Astrocyte of the spinal cord (primary cell): ENCODE measurements at regions not wholly inside any gene's neighbourhood (a gene's known extent, or its start where the extent isn't known, plus 50 kb on each side); places are given as distances from the start of the nearest gene placed in this dataset.

Experiments used
- DNase-seq: peaks from one replicate; pipeline ENCODE4 v3.0.0; 2011; ENCODE audit warnings: low read depth, low spot score
- H3K4me3 ChIP-seq: 2 replicates; pipeline ENCODE4 v1.5.1; 2011; ENCODE audit warnings: low read depth, mild to moderate bottlenecking, low read length, moderate library complexity
- CTCF ChIP-seq: IDR thresholded peaks from 2 replicates; pipeline ENCODE4 v1.5.1; 2012; ENCODE audit warnings: low read depth, mild to moderate bottlenecking, low read length, inconsistent platforms
- in situ Hi-C: cut with HindIII; loops from 2 replicates; pipeline ENCODE4 v1.10.0; 2017; ENCODE audit warnings: low sequenced_read_pairs

GRCh38 chr5:98489021-98489420, 284.4 kb upstream of the RGMB start:
- TF ChIP-seq CTCF: no peak
- in situ Hi-C loops: no loop called here
- H3K4me3 ChIP-seq: no peak overlapping the region
- DNase-seq: no peak

- TF ChIP-seq CTCF: no peak
- DNase-seq: no peak
- no peak overlapping the region for H3K4me3 ChIP-seq
- in situ Hi-C loops: no loop called here
Measured at GRCh38 chr5:98490348-98490747, 283.1 kb upstream of the RGMB start.

GRCh38 chr5:98492258-98492657, 281.2 kb upstream of the RGMB start:
- no peak for DNase-seq
- H3K4me3 ChIP-seq: no peak overlapping the region
- TF ChIP-seq CTCF: no peak
- in situ Hi-C loops: no loop called here

GRCh38 chr5:98497418-98497817, 276.0 kb upstream of the RGMB start:
- no peak overlapping the region for H3K4me3 ChIP-seq
- TF ChIP-seq CTCF: no peak
- in situ Hi-C loops: no loop called here
- no peak for DNase-seq

GRCh38 chr5:98498028-98498427, 275.4 kb upstream of the RGMB start:
- no peak for TF ChIP-seq CTCF
- no peak overlapping the region for H3K4me3 ChIP-seq
- DNase-seq: no peak
- in situ Hi-C loops: no loop called here

GRCh38 chr5:98499892-98500291, 273.6 kb upstream of the RGMB start:
- DNase-seq: no peak

More at GRCh38 chr5:98499892-98500291, 273.6 kb upstream of the RGMB start:
- no peak for TF ChIP-seq CTCF
- in situ Hi-C loops: no loop called here
- no peak overlapping the region for H3K4me3 ChIP-seq
